ENCODE measurements at regions not wholly inside any gene's neighbourhood (a gene's known extent, or its start where the extent isn't known, plus 50 kb on each side); places are given as distances from the start of the nearest gene placed in this dataset.

GRCh38 chr20:10982692-10983091 is 308.9 kb upstream of the JAG1 start:
- no peak overlapping the region for H2AFZ ChIP-seq (ENCODE audit: low read depth, low read length)
- no peaks in the 10 kb centered on the region for H3K9me3 ChIP-seq (ENCODE audit: insufficient read depth, low read length)
- peaks cover 8% of the 10 kb centered on the region for H3K4me1 ChIP-seq (ENCODE audit: low read length)

GRCh38 chr20:10984294-10984693 is 310.5 kb upstream of the JAG1 start:
- no peaks in the 10 kb centered on the region for H4K20me1 ChIP-seq (ENCODE audit: insufficient read depth, low read length)
- no peak overlapping the region for H3K27ac ChIP-seq (ENCODE audit: low read length)
- H3K27me3 ChIP-seq (ENCODE audit: low read depth, low read length), result peaks cover 3% of the 10 kb centered on the region; the same call in 1 of the 2 replicates
- no peak overlapping the region for H2AFZ ChIP-seq (ENCODE audit: low read depth, low read length)
- no peak overlapping the region for H3K4me2 ChIP-seq (ENCODE audit: low read length)
- no peaks in the 10 kb centered on the region for H3K9me3 ChIP-seq (ENCODE audit: insufficient read depth, low read length)
- H3K4me3 ChIP-seq (ENCODE audit: low read length), result no peak overlapping the region
- H3K36me3 ChIP-seq (replicated peaks; ENCODE audit: low read depth, low read length), result no peaks in the 10 kb centered on the region
- no peaks in the 10 kb centered on the region for H3K79me2 ChIP-seq (ENCODE audit: low read length)
- H3K4me1 ChIP-seq (ENCODE audit: low read length), result peaks cover 8% of the 10 kb centered on the region
- no peak overlapping the region for H3K9ac ChIP-seq (ENCODE audit: low read length)
- TF ChIP-seq EZH2phosphoT487 (IDR thresholded peaks at IDR 0.05; ENCODE audit: low read depth), result no peak
- TF ChIP-seq CTCF (IDR thresholded peaks at IDR 0.05; ENCODE audit: low read depth, low read length), result no peak

More at GRCh38 chr20:10982692-10983091, 308.9 kb upstream of the JAG1 start:
- peaks cover 3% of the 10 kb centered on the region; the same call in 1 of the 2 replicates for H3K27me3 ChIP-seq (ENCODE audit: low read depth, low read length)
- no peak overlapping the region for H3K4me2 ChIP-seq (ENCODE audit: low read length)
- H3K27ac ChIP-seq (ENCODE audit: low read length), result no peak overlapping the region
- no peak overlapping the region for H3K9ac ChIP-seq (ENCODE audit: low read length)
- no peaks in the 10 kb centered on the region for H4K20me1 ChIP-seq (ENCODE audit: insufficient read depth, low read length)
- H3K79me2 ChIP-seq (ENCODE audit: low read length), result no peaks in the 10 kb centered on the region
- H3K4me3 ChIP-seq (ENCODE audit: low read length), result no peak overlapping the region
- TF ChIP-seq CTCF (IDR thresholded peaks at IDR 0.05; ENCODE audit: low read depth, low read length), result no peak
- TF ChIP-seq EZH2phosphoT487 (IDR thresholded peaks at IDR 0.05; ENCODE audit: low read depth), result no peak
- no peaks in the 10 kb centered on the region for H3K36me3 ChIP-seq (replicated peaks; ENCODE audit: low read depth, low read length)

GRCh38 chr20:10984913-10985312 is 311.1 kb upstream of the JAG1 start:
- peaks cover 8% of the 10 kb centered on the region for H3K4me1 ChIP-seq (ENCODE audit: low read length)
- H3K9ac ChIP-seq (ENCODE audit: low read length), result no peak overlapping the region
- H3K4me2 ChIP-seq (ENCODE audit: low read length), result no peak overlapping the region
- no peaks in the 10 kb centered on the region for H3K9me3 ChIP-seq (ENCODE audit: insufficient read depth, low read length)
- no peaks in the 10 kb centered on the region for H4K20me1 ChIP-seq (ENCODE audit: insufficient read depth, low read length)
- peaks cover 3% of the 10 kb centered on the region; the same call in 1 of the 2 replicates for H3K27me3 ChIP-seq (ENCODE audit: low read depth, low read length)
- no peak overlapping the region for H3K27ac ChIP-seq (ENCODE audit: low read length)
- H3K36me3 ChIP-seq (replicated peaks; ENCODE audit: low read depth, low read length), result no peaks in the 10 kb centered on the region
- no peak overlapping the region for H3K4me3 ChIP-seq (ENCODE audit: low read length)
- no peaks in the 10 kb centered on the region for H3K79me2 ChIP-seq (ENCODE audit: low read length)
- no peak for TF ChIP-seq CTCF (IDR thresholded peaks at IDR 0.05; ENCODE audit: low read depth, low read length)
- no peak for TF ChIP-seq EZH2phosphoT487 (IDR thresholded peaks at IDR 0.05; ENCODE audit: low read depth)
- no peak overlapping the region for H2AFZ ChIP-seq (ENCODE audit: low read depth, low read length)

DNA sequence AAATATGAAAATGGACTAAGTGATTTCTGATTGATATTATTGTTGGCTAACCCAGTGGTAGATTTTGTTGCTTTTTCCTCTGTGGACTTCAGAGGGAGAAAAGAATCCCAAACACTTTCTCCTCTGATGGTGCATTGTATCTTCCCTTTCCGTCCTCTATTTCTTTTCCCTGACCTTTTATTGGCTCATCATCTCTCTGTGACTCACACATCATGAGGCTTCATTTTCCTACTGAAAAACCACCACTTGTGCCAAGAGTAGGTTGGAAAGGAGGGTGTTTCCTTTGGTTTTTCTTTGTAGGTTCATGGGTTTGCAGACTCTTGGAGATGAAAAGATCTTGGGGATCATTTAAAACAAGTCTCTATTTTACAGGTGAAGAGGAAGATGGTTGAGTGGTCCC is 311.7 kb upstream of the JAG1 start:
- Histone ChIP-seq H3K4me1 (ENCODE audit: low read length) (peaks cover 8% of the 10 kb centered on the region), H3K36me3 (replicated peaks; ENCODE audit: low read depth, low read length) (no peaks in the 10 kb centered on the region), H3K27ac (ENCODE audit: low read length) (no peak overlapping the region), H3K4me2 (ENCODE audit: low read length) (no peak overlapping the region), H3K79me2 (ENCODE audit: low read length) (no peaks in the 10 kb centered on the region), H3K9me3 (ENCODE audit: insufficient read depth, low read length) (no peaks in the 10 kb centered on the region), H3K9ac (ENCODE audit: low read length) (no peak overlapping the region), H3K27me3 (ENCODE audit: low read depth, low read length) (peaks cover 3% of the 10 kb centered on the region; the same call in 1 of the 2 replicates), H2AFZ (ENCODE audit: low read depth, low read length) (no peak overlapping the region), H3K4me3 (ENCODE audit: low read length) (no peak overlapping the region), H4K20me1 (ENCODE audit: insufficient read depth, low read length) (no peaks in the 10 kb centered on the region)
- TF ChIP-seq EZH2phosphoT487 (IDR thresholded peaks at IDR 0.05; ENCODE audit: low read depth) (no peak), CTCF (IDR thresholded peaks at IDR 0.05; ENCODE audit: low read depth, low read length) (no peak)

Data from OCI-LY3 (cell line).